ENCODE measurements at regions not wholly inside any gene's neighbourhood (a gene's known extent, or its start where the extent isn't known, plus 50 kb on each side); places are given as distances from the start of the nearest gene placed in this dataset.
"Not testable (repeated sequence)": the region's sequence is repeated elsewhere in the genome, so short reads cannot be mapped to it uniquely, and the experiment has no call there.

GRCh38 chr2:56515399-56515798 is 331.6 kb downstream of the CCDC85A start:
- DNase-seq, result peak; percentile 51 to 56

DNA sequence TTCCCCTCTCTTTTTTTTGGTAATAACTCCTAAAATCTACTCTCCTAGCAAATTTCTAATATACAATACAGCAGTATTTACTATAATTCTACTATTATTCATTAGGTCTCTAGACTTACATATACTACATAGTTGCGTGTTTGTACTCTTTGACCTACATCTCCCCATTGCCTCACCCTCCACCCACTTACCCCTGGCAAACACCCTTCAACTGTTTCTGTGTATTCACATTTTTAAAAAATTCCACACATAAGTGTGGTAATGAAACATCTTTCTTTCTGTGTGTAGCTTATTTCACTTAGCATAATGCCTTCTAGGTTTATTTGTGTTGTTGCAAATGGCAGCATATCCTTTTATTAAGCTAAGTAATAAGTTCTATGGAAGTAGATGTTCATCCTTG is 336.0 kb downstream of the CCDC85A start:
- no peak for DNase-seq

GRCh38 chr2:56522605-56523089 is 338.9 kb downstream of the CCDC85A start:
- peak; percentile 74 to 96 for DNase-seq

DNA sequence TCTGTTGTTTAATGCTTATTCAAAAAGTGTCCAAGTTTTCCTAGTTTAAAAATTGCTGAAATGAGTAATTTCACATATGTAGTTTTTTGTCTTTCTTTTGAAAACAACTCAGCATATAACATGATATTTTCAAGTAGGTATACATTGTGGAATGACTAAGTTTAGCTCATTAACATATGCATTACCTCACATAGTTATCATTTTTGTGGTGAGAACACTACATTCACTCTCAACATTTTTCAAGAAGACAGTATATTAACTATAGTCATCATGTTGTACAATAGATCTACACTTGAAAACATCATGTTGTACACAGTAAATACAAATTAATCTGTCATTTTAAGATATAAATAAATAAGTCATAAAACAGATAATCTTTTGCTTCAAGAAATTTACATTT is 340.0 kb downstream of the CCDC85A start:
- no peak for DNase-seq

DNA sequence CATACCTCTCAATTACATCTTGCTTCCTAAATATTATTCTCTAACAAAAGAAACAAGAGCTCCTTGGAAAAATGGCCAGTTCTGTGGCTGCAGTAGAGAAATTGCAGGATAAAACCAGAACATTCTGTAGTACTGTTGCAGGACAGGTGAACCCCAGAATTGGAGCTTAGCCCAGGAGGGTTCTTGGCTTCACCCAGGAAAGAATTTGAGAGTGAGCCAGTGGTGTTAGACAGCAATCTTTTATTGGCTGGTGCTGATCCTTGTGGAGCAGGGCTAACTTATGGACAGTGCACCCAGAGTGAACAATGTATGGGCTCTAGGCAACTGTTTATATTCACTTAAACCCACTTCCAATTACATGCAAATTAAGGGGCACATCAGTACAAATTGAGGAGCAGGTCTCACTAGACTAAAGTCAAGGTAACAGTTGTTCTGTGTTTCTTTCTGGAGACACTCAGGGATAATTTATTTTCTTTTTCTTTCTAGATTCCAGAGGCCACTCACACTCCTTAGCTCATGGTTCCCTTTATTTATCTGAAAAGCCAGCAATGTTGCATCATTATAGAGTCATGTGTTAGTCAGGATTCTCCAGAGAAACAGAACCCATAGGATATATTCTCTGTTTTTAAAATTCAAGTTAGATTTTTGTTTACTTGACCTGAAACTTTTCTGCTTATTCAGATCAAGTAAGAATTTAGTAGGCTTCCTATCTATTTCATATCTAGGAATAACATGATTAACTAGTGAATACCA is 348.1 kb downstream of the CCDC85A start:
- DNase-seq, result no peak

DNA sequence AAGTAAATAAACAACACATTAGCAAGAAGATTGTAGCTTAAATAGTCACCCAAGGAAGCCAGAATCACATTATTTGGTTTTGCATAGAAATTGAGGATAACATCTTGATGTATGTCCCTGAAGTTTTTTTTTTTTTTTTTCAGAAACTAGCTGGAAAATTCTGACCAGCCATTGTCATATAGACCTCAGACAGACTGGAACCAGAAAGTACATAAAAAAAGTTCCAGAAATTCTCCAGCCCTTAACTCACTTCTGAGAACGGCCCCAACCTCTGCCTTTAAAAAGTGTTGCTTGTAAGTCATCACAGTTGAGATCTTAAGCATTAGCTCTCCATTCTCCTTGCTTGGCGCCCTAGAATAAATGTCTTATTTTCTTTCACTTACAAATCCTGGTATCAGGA is 350.5 kb downstream of the CCDC85A start:
- DNase-seq, result no peak

DNA sequence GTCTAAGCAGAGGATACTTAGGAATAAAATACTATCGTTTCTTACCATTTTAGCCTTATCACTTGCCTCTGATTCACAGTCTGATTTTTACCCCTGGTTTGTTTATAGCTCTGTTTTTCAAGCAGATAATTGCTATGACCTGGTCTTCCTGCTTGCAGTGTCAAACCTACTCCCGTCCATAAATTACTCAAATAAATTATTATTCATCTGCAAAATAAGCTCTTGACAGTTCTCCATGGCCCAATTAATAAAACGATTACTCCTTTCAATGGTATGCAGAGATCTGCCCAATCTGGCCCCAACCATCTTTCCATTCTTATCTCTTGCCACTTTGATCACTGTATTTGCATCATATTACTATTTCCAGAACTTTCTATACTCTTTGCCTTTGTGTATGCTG is 354.0 kb downstream of the CCDC85A start:
- DNase-seq, result no peak

DNA sequence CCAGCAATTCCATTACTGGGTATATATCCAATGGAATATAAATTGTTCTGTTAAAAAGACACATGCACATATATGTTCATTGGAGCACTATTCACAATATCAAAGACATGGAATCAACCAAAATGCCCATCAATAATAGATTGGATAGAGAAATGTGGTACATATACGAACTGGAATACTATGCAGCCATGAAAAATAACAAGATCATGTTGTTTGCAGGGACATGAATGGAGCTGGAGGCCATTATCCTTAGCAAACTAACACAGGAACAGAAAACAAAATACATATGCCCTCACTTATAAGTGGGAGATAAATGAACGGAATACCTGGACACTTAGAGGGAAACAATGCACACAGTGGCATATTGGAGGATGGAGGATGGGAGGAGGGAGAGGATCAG is 355.8 kb downstream of the CCDC85A start:
- no peak for DNase-seq

DNA sequence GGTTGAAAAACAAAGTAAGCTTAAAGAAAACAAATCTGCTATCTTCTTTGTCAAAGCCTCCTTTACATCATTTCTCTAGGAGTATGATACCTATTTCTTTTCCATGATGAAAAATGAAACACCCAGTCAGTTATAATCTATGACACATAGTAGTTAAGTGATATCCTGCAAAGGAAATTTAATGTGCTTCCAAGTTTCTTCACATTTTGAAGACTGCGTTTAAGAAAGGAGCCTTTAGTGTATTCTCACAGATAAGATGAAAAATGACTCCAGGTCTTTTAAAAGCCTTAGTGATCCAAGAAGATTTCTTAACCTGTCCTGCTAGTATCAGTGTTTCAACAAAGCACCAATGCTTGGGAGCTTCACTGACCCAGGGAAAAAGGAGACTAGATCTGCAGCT is 356.7 kb downstream of the CCDC85A start:
- no peak for DNase-seq

GRCh38 chr2:56540916-56541315 is 357.1 kb downstream of the CCDC85A start:
- DNase-seq, result no peak

GRCh38 chr2:56542213-56542612 is 358.4 kb downstream of the CCDC85A start:
- no peak for DNase-seq

DNA sequence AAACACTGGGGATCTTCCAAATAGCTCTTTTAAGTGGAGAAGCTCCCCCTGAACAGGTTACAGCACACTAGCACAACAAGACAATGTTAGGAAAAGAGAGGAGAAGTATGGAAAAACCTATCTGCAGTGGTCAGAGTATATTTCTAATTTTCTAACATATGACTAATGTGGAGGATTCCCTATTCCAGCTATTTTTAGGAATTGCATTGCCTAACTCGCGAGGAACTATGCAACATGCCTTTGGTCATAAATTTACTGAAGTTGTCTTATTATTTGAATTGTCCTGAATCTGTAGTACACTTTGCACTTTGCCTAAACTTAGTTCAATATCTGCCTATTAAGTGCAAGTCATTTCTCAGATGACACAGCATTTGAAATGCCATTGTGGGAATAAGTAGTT is 381.4 kb downstream of the CCDC85A start:
- no peak for DNase-seq

DNA sequence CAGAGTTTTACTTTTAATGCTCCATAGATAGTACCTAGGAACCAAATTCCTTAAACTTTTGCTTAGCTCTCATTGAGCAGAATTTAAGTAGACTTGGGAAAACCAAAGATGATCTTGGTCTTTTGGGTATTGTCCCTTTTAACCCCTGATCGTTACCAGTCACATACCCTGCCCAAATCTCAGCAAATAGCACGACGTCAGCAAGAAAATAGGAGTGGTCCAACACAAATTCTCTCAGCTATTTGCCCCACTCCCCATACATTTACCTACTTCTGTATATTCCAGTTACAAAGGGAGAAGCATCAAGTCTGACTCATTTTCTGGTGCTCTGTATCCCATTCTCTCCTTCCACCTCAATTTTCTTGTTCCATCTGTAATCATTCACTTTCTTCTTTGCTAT is 387.3 kb downstream of the CCDC85A start:
- no peak for DNase-seq

DNA sequence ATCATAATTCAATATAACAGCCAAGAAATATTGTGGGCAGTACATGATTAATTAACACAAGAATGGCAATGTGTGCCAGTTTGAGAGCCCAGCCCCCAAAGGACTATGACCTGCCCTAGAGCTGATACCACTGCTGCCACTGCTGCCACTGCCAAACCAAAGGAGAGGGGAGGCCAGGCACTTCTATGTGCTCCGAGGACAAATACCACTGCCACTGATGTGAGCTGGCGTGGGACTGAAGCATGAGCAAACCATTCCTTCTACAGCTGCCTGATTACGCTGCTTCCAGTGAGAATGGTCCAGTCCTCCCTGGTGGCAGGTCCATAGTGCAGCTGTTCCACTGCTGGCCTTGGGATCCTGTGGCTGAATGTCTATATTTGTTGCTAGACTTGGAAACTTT is 392.2 kb downstream of the CCDC85A start:
- DNase-seq, result no peak

GRCh38 chr2:56580242-56580641 is 396.5 kb downstream of the CCDC85A start:
- DNase-seq, result no peak

DNA sequence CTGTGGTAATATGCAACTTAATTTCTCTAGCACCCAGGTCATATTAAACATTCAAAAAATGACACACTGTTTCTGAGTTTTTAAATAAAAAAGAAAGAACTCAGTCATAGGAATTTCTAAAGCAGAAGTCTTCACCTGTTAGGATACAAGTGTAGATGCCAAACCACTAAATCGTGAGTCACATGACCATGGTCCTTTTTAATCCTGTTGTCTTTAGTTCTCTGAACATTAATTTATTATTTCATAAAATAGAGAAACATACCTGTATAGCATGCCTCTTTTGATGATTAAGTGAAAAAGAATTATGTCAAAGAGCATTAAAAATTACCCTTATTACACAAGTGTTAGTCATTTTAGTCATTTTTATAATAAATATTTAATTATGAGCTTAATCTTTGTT is 398.8 kb downstream of the CCDC85A start:
- no peak for DNase-seq

- DNase-seq, result no peak
Observed at GRCh38 chr2:56583796-56584315, 400.1 kb downstream of the CCDC85A start.

GRCh38 chr2:56587456-56587855 is 403.7 kb downstream of the CCDC85A start:
- no peak for DNase-seq

DNA sequence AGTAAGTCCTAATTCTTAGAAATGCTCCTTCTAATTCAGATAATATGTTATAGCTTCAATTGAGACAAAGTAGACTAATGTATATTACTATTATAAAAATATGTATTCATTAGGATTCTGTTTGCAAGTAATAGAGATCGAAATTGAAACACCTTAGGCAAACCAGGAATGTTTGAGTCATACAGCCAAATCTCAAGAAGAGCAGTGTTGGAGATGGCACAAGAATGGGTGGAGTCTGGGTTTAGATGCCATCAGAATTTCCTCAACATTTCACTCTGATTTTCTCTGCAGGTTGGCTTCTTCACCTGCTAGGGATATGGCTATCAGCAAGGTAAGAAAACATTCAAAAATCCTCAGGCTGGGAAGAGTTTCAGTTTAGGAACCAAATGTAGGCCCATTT is 405.4 kb downstream of the CCDC85A start:
- no peak for DNase-seq

DNA sequence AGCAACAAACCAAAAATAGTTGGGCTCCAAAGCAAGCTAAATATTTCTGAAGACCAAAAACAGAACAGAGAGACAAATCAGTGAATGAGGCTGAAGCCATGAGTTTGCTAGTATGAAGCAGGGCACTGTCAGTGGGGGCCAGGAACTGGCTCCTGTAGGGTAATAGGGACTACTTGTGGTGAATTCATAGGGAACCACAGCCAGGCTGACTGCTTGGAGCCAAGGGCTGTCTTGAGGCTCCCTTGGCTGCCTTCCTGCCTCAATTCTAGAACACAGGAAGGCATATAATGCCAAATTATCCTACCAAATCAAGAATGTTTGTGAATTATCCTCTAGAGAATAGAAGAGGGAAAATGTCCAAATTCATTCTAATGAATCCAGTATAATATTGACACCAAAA is 406.0 kb downstream of the CCDC85A start:
- DNase-seq, result no peak

- no peak for DNase-seq
Observed at GRCh38 chr2:56590611-56591010, 406.8 kb downstream of the CCDC85A start.

GRCh38 chr2:56606086-56606485 is 422.3 kb downstream of the CCDC85A start:
- DNase-seq, result not testable (repeated sequence)

DNA sequence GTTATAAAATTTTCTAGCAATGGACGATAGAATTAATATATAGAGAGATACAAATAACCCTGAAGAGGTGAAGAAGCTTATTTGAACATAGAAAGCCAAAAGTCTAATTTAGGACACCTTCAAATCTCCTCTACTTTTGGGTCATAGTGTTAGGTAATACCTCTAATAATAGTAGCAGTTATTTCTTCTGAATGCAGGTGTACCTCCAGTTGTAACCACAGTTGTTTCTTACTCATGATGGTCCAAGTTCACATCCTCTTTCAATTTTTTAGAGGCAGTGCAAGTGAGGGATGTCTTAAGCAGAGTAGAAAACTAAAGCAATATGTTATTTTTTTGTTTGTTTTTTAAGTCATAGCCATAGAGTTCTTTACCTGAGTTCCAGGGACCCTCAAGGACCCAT is 429.5 kb downstream of the CCDC85A start:
- no peak for DNase-seq

GRCh38 chr2:56613920-56614319 is 430.1 kb downstream of the CCDC85A start:
- DNase-seq, result no peak

- DNase-seq, result no peak
Observed at GRCh38 chr2:56615760-56616159, 432.0 kb downstream of the CCDC85A start.
